IMR-90 (cell line): ENCODE measurements at regions not wholly inside any gene's neighbourhood (a gene's known extent, or its start where the extent isn't known, plus 50 kb on each side); places are given as distances from the start of the nearest gene placed in this dataset.
"Not testable (repeated sequence)": the region's sequence is repeated elsewhere in the genome, so short reads cannot be mapped to it uniquely, and the experiment has no call there.

Experiments
- ATAC-seq: fragments of 200-7000 bp; cut with Tn5 transposase; 2 replicates; pipeline ENCODE4 v1.9.1; 2020; ENCODE audit warnings: low read depth, mild to moderate bottlenecking, moderate library complexity
- BruUV-seq: library from RNA; stranded (reverse); fragments of 400-500 nt; replicated peaks from 2 replicates; lab custom pipeline; 2021; lab: Mats Ljungman, UMichigan
- CTCF ChIA-PET: fragments of 300-600 bp; formaldehyde crosslinking; extraction: SDS; loops from one replicate; lab custom pipeline; 2021; ENCODE audit warnings: antibody characterized with exemption; lab: Yijun Ruan, JAX
- POLR2A ChIA-PET: fragments of 300-600 bp; sonication (Branson Sonifier 250); formaldehyde crosslinking; loops from one replicate; lab custom pipeline; 2022; ENCODE audit warnings: antibody characterized with exemption; ENCODE audit not compliant: unreplicated experiment; lab: Charles Lee
- DNase-seq: peaks from one replicate; pipeline ENCODE4 v3.0.0; 2013
- H2AFZ ChIP-seq: replicated peaks from 2 replicates; pipeline ENCODE3; 2013; ENCODE audit warnings: low read length, mild to moderate bottlenecking; ENCODE audit not compliant: poor library complexity
- H2AK5ac ChIP-seq: 2 replicates; pipeline ENCODE4 v1.6.1; 2013; ENCODE audit warnings: low read depth, low read length, inconsistent platforms
- H2AK9ac ChIP-seq: replicated peaks from 2 replicates; pipeline ENCODE3; 2013; ENCODE audit warnings: mild to moderate bottlenecking, low read depth, low read length, moderate library complexity; ENCODE audit not compliant: poor library complexity
- H2BK120ac ChIP-seq: 2 replicates; pipeline ENCODE4 v1.6.1; 2013; ENCODE audit warnings: low read depth, low read length, inconsistent platforms
- H2BK15ac ChIP-seq: 3 replicates; pipeline ENCODE4 v1.6.1; 2013; ENCODE audit warnings: low read depth, low read length, inconsistent platforms
- H2BK20ac ChIP-seq: 2 replicates; pipeline ENCODE4 v1.6.1; 2013; ENCODE audit warnings: low read depth, mild to moderate bottlenecking, inconsistent platforms, low read length, moderate library complexity
- H2BK5ac ChIP-seq: 2 replicates; pipeline ENCODE4 v1.6.1; 2013; ENCODE audit warnings: mild to moderate bottlenecking, low read depth, low read length, inconsistent platforms; ENCODE audit not compliant: poor library complexity, severe bottlenecking
- H3K14ac ChIP-seq: replicated peaks from 2 replicates; pipeline ENCODE4 v1.6.1; 2013; ENCODE audit warnings: low read depth, low read length, inconsistent platforms
- H3K18ac ChIP-seq: 2 replicates; pipeline ENCODE4 v1.6.1; 2013; ENCODE audit warnings: low read depth, low read length, control low read depth
- H3K23ac ChIP-seq: 2 replicates; pipeline ENCODE4 v1.6.1; 2013; ENCODE audit warnings: low read depth, low read length, inconsistent platforms
- H3K27ac ChIP-seq: 2 replicates; pipeline ENCODE4 v1.5.1; 2013; ENCODE audit warnings: mild to moderate bottlenecking, control low read depth, low read length; ENCODE audit not compliant: insufficient read depth
- H3K27me3 ChIP-seq: 2 replicates; pipeline ENCODE4 v1.6.1; 2013; ENCODE audit warnings: low read length; ENCODE audit not compliant: control insufficient read depth, insufficient read depth
- H3K36me3 ChIP-seq: 2 replicates; pipeline ENCODE4 v1.6.1; 2013; ENCODE audit warnings: low read length, mixed read lengths; ENCODE audit not compliant: control insufficient read depth, insufficient read depth
- H3K4ac ChIP-seq: 2 replicates; pipeline ENCODE4 v1.6.1; 2013; ENCODE audit warnings: low read depth, low read length, inconsistent platforms
- H3K4me1 ChIP-seq: 2 replicates; pipeline ENCODE4 v1.6.1; 2013; ENCODE audit warnings: low read length, mixed read lengths; ENCODE audit not compliant: control insufficient read depth, insufficient read depth
- H3K4me2 ChIP-seq: 2 replicates; pipeline ENCODE4 v1.6.1; 2013; ENCODE audit warnings: low read depth, mild to moderate bottlenecking, control low read depth, low read length, moderate library complexity
- H3K4me3 ChIP-seq: 2 replicates; pipeline ENCODE4 v1.5.1; 2013; ENCODE audit warnings: low read depth, mild to moderate bottlenecking, control low read depth, low read length, moderate library complexity; ENCODE audit not compliant: insufficient read depth
- H3K56ac ChIP-seq: 2 replicates; pipeline ENCODE4 v1.6.1; 2013; ENCODE audit warnings: low read length, inconsistent platforms; ENCODE audit not compliant: insufficient read depth; ENCODE audit errors: extremely low read depth
- H3K79me1 ChIP-seq, 2 experiments: 2 replicates each; pipeline ENCODE4 v1.6.1; 2013; ENCODE audit warnings: low read length in 2 of 2, inconsistent platforms in 1 of 2, low read depth in 1 of 2
- H3K9ac ChIP-seq: 2 replicates; pipeline ENCODE4 v1.6.1; 2013; ENCODE audit warnings: low read depth, low read length, control low read depth
- H3K9me1 ChIP-seq: 2 replicates; pipeline ENCODE4 v1.6.1; 2013; ENCODE audit warnings: low read length, inconsistent platforms; ENCODE audit not compliant: insufficient read depth
- H3K9me3 ChIP-seq: 2 replicates; pipeline ENCODE4 v1.6.1; 2013; ENCODE audit warnings: low read length; ENCODE audit not compliant: control insufficient read depth, insufficient read depth
- H4K20me1 ChIP-seq: 2 replicates; pipeline ENCODE4 v1.6.1; 2013; ENCODE audit warnings: low read length, inconsistent platforms; ENCODE audit not compliant: insufficient read depth
- H4K5ac ChIP-seq: 2 replicates; pipeline ENCODE4 v1.6.1; 2013; ENCODE audit warnings: mild to moderate bottlenecking, low read depth, low read length, control low read depth
- H4K8ac ChIP-seq, 2 experiments: 2 replicates each; pipeline ENCODE4 v1.6.1; 2013; ENCODE audit warnings: low read depth in 2 of 2, low read length in 2 of 2, control low read depth in 1 of 2, inconsistent platforms in 1 of 2
- H4K91ac ChIP-seq: 2 replicates; pipeline ENCODE4 v1.6.1; 2013; ENCODE audit warnings: low read depth, low read length, inconsistent platforms; ENCODE audit not compliant: insufficient read depth
- WGBS, 2 experiments: methylation state at CpG; one replicate each; pipeline versions ENCODE4 v1.1.5 to v1.1.7; 2013; ENCODE audit warnings: missing lambda C conversion rate in 2 of 2; ENCODE audit not compliant: insufficient read length in 1 of 2; ENCODE audit errors: extremely low coverage in 2 of 2; 5-methylcytosine and 5-hydroxymethylcytosine counted together
- dilution Hi-C: fragments of 300-500 bp; cut with HindIII; formaldehyde crosslinking; loops from one replicate; pipeline ENCODE4 v1.14.3; 2018; ENCODE audit warnings: low sequenced_read_pairs; ENCODE audit not compliant: unreplicated experiment
- in situ Hi-C: fragments of 300-500 bp; cut with MboI; formaldehyde crosslinking; loops from 3 replicates; pipeline ENCODE4 v1.14.3; 2019; ENCODE audit warnings: low sequenced_read_pairs, inconsistent platforms, mixed read lengths
- intact Hi-C: fragments of 100-400 bp; cut with micrococcal nuclease; formaldehyde crosslinking; loops from 2 replicates; pipeline ENCODE4 v1.10.0; 2022

- WGBS, 2 experiments, result 70% methylated on average over 6 of the region's 9 CpGs; no CpG with 5 or more reads in 1 of the 2 experiments
- H3K4me3 ChIP-seq, H2BK5ac ChIP-seq, H2BK120ac ChIP-seq, H2BK15ac ChIP-seq, H3K36me3 ChIP-seq, intact Hi-C loops, H4K91ac ChIP-seq, in situ Hi-C loops, BruUV-seq, H4K8ac ChIP-seq, H3K4me1 ChIP-seq, CTCF ChIA-PET, H3K27ac ChIP-seq, H3K23ac ChIP-seq, H4K5ac ChIP-seq, H3K9ac ChIP-seq, H3K14ac ChIP-seq, H3K4me2 ChIP-seq, DNase-seq, dilution Hi-C loops, H2AFZ ChIP-seq, POLR2A ChIA-PET, H3K56ac ChIP-seq, ATAC-seq, H3K18ac ChIP-seq, H3K79me1 ChIP-seq, H4K20me1 ChIP-seq, H3K9me1 ChIP-seq, H2BK20ac ChIP-seq, H2AK5ac ChIP-seq, H2AK9ac ChIP-seq, H3K27me3 ChIP-seq, H3K4ac ChIP-seq: not testable (repeated sequence)
- H3K9me3 ChIP-seq, result peaks cover 33% of the 10 kb centered on the region
These were observed 763.8 kb upstream of the TPTE start for GRCh38 chr21:9757572-9757971.
